ENCODE measurements at regions not wholly inside any gene's neighbourhood (a gene's known extent, or its start where the extent isn't known, plus 50 kb on each side); places are given as distances from the start of the nearest gene placed in this dataset.

DNA sequence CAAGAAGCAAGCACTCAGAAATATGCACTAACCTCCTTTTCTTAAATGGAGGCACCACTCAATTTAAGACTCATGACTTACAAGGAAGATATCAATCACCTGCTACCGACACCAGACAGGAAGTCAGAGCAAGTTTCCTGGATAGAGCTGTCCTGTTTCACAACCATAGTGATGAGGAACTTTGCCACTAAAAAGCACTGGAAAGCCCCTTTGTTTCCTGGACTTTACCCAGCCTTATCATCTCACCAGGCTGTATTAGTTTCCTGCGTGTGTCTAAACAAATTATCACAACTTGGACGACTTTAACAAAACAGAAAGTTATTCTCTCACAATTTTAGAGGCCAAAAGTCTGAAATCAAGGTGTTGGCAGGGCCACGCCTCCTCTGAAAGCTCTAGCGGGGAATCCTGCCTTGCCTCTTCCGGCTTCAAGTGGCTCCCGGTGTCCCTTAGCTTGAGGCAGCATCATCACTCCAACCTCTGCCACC is 253.8 kb upstream of the STXBP5 start:
- peak in 1 of 3 donors; percentile 23 for DNase-seq
- WGBS (ENCODE audit: insufficient coverage, low coverage, low lambda C conversion rate, missing lambda C conversion rate) = 4% methylated on average over 5 of the region's 7 CpGs
- H3K27me3 ChIP-seq = no peaks in the 10 kb centered on the region

DNA sequence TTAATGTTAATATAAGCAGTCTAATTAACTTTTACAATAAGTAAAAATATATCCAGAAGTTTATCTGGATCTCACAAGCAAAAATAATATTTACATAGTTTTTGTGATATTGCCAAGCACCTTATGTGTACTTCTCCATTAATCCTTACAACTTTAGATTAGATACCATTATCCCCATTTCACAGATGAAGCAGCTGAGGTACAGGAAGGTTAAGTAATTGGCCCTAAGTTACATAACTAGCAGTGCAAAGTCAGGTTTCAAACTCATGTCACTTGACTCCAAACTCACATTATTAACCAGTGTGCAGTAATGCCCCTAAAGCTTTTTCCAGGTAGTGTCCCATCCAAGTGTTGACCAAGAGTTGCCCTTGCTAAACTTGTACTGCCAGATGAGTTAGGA is 248.6 kb upstream of the STXBP5 start:
- TF ChIP-seq POLR2A (IDR thresholded peaks at IDR 0.05) = no peak
- no peak for TF ChIP-seq CTCF (IDR thresholded peaks at IDR 0.05)
- H3K27ac ChIP-seq = no peak overlapping the region
- H3K9me3 ChIP-seq = no peaks in the 10 kb centered on the region
- peaks cover 0 to 2% (median 0%) of the 10 kb centered on the region in 4 donors for H3K4me1 ChIP-seq
- intact Hi-C loops (cut with DNase I) = no loop called here
- no peak overlapping the region for H3K4me3 ChIP-seq
- ATAC-seq (no peak), DNase-seq (no peak)
- H3K36me3 ChIP-seq = no peaks in the 10 kb centered on the region
- no peaks in the 10 kb centered on the region for H3K27me3 ChIP-seq

More for the DNA sequence above, 253.8 kb upstream of the STXBP5 start:
- peak; percentile 58 to 93 (median 80) for ATAC-seq
- Histone ChIP-seq H3K4me1 (peaks cover 0 to 7% (median 0%) of the 10 kb centered on the region in 4 donors), H3K36me3 (no peaks in the 10 kb centered on the region), H3K27ac (peak overlapping the region in 1 of 3 donors; percentile 36), H3K9me3 (no peaks in the 10 kb centered on the region), H3K4me3 (no peak overlapping the region)
- intact Hi-C loops (cut with DNase I) = no loop called here
- no peak for TF ChIP-seq CTCF (IDR thresholded peaks at IDR 0.05)
- no peak for TF ChIP-seq POLR2A (IDR thresholded peaks at IDR 0.05)

GRCh38 chr6:146957181-146958093 is 246.8 kb upstream of the STXBP5 start:
- no peaks in the 10 kb centered on the region for H3K9me3 ChIP-seq
- intact Hi-C loops (cut with DNase I) = no loop called here

DNA sequence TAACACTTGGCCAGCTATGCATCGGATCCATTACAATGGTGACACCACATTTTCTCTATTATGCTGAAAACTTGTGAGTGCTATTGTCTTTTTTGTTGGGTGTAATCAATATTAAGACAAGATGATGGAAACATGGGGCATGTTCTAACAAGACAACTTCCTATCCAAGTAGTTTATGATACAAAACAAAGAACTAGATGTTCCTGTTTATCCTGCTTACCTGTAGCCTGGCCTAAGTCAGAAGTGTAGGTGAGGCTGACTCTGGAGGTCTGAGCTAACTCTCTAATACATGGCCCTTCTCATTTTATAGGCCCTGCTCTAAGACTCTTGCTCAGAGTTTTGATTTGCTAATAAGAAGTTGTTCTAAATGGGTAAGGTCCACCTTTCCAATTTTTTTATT is 242.4 kb upstream of the STXBP5 start:
- TF ChIP-seq POLR2A (IDR thresholded peaks at IDR 0.05) = no peak
- no peak for TF ChIP-seq CTCF (IDR thresholded peaks at IDR 0.05)
- Histone ChIP-seq H3K27ac (no peak overlapping the region), H3K36me3 (no peaks in the 10 kb centered on the region), H3K4me3 (no peak overlapping the region), H3K4me1 (no peaks in the 10 kb centered on the region), H3K27me3 (no peaks in the 10 kb centered on the region), H3K9me3 (no peaks in the 10 kb centered on the region)
- intact Hi-C loops (cut with DNase I) = no loop called here
- 67% methylated on average over 1 of the region's 1 CpG for WGBS (ENCODE audit: insufficient coverage, low coverage, low lambda C conversion rate, missing lambda C conversion rate)
- ATAC-seq = no peak
- no peak for DNase-seq

More at GRCh38 chr6:146957181-146958093, 246.8 kb upstream of the STXBP5 start:
- ATAC-seq (no peak), DNase-seq (no peak)
- 49% methylated on average over 5 of the region's 5 CpGs for WGBS (ENCODE audit: insufficient coverage, low coverage, low lambda C conversion rate, missing lambda C conversion rate)
- no peak overlapping the region for H3K4me3 ChIP-seq
- H3K27me3 ChIP-seq = no peaks in the 10 kb centered on the region
- H3K36me3 ChIP-seq = no peaks in the 10 kb centered on the region
- TF ChIP-seq POLR2A (IDR thresholded peaks at IDR 0.05) (no peak), CTCF (IDR thresholded peaks at IDR 0.05) (no peak)
- H3K27ac ChIP-seq = no peak overlapping the region
- H3K4me1 ChIP-seq = no peaks in the 10 kb centered on the region
